ENCODE measurements at regions not wholly inside any gene's neighbourhood (a gene's known extent, or its start where the extent isn't known, plus 50 kb on each side); places are given as distances from the start of the nearest gene placed in this dataset.

DNA sequence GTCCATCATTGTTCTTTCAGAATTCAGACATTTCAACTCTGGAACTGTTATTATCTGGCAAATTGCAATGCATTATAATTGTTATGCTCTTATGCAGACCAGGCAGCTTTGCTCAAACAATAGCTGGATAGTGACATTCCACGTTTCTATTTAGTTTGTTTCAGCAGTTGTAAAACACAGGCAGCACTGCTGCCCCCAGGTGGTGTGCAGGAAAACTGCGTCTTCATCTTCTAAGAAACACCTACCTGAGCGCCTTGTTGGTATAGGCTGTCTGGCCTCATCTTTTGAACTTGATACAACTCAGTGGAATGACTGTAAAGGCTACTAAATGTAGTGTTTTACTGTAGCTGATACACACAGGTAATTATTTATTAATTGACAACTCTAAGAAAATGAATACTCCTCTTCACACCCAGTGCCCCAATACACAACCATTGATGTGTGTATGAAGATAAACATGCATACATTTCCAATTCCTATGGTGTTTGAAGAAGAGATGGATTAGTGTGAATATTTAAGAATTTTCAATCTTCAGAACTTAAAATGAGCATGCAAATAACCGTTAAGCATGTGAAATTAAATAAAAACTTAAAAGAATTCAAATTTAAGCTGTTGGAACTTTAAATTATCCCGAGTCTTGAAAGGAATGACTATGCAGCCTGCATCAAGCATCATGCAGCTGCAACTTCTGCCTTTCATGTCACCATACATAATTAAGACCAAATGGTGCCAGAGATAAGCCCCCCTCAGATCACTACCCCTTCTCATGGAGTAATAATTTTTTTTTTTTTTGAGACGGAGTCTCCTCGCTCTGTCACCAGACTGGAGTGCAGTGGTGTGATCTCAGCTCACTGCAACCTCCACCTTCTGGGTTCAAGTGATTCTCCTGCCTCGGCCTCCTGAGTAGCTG is 85.6 kb downstream of the CD8B2 start:
- Mint-ChIP-seq H3K4me3 (no peak overlapping the region), H3K27me3 (peaks cover 8% of the 10 kb centered on the region), H3K36me3 (ENCODE audit: low read depth) (no peaks in the 10 kb centered on the region), H3K9me3 (no peaks in the 10 kb centered on the region), H3K4me1 (ENCODE audit: low read depth) (no peaks in the 10 kb centered on the region), H3K27ac (no peak overlapping the region)
- DNase-seq: no peak

DNA sequence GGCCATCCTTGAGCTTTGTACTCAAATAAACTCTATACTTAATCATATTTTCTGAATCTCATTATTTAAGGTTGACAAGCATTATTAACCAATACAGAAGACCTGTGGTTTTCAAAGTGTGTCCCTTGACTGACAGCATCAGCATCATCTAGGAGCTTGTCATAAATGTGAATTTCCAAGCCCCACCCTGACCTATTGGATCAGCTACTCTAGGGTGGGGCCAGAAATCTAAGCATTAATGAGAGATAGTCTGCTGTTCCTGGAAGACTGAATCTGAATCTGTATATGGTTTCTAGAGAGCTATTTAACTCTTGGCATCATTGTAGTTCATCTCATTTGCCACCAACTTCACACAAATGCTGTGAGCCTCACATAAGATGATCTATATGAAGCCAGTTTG is 86.6 kb downstream of the CD8B2 start:
- H3K4me1 Mint-ChIP-seq (ENCODE audit: low read depth): no peaks in the 10 kb centered on the region
- peaks cover 18% of the 10 kb centered on the region for H3K27me3 Mint-ChIP-seq
- no peaks in the 10 kb centered on the region for H3K36me3 Mint-ChIP-seq (ENCODE audit: low read depth)
- no peak for DNase-seq
- H3K9me3 Mint-ChIP-seq: no peaks in the 10 kb centered on the region
- H3K4me3 Mint-ChIP-seq: no peak overlapping the region
- H3K27ac Mint-ChIP-seq: no peak overlapping the region

DNA sequence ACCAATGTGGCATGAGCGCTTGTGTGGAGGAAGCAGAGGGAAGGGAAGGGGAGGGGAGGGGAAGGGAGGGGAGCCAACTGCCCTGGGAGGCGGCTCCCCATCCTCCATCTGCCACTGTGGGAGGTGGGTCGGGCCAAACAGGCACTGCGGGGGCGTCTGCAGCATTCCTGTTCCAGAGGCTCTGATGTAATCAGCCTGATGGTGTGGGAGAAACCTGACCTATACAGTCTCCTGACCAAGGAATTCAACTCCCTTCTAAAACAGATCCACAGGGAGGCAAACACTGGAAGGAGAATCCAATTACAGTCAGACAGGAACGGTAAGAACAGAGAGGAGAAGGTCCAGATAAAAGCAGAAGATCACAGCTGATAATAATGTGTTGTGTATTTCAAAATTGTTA is 88.8 kb downstream of the CD8B2 start:
- no peak overlapping the region for H3K4me3 Mint-ChIP-seq
- peaks cover 39% of the 10 kb centered on the region for H3K27me3 Mint-ChIP-seq
- no peaks in the 10 kb centered on the region for H3K4me1 Mint-ChIP-seq (ENCODE audit: low read depth)

DNA sequence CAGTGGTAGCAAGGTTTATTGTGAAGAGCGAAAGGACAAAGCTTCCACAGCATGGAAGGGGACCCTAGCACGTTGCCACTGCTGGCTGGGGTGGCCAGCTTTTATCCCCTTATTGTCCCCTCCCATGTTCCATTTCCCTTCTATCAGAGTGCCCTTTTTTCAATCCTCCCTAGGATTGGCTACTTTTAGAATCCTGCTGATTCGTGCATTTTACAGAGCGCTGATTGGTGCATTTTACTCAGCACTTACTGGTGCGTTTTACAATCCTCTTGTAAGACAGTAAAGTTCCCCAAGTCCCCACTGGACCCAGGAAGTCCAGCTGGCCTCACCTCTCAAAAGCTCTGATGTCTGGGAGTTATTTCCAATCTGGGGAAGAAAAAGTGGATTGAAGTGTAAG is 90.1 kb downstream of the CD8B2 start:
- Mint-ChIP-seq H3K27me3 (peaks cover 51% of the 10 kb centered on the region), H3K27ac (no peak overlapping the region), H3K9me3 (no peaks in the 10 kb centered on the region), H3K4me1 (ENCODE audit: low read depth) (peaks cover 7% of the 10 kb centered on the region), H3K4me3 (no peak overlapping the region), H3K36me3 (ENCODE audit: low read depth) (no peaks in the 10 kb centered on the region)
- no peak for DNase-seq

More for the DNA sequence above, 88.8 kb downstream of the CD8B2 start:
- Mint-ChIP-seq H3K27ac (no peak overlapping the region), H3K9me3 (no peaks in the 10 kb centered on the region), H3K36me3 (ENCODE audit: low read depth) (no peaks in the 10 kb centered on the region)
- no peak for DNase-seq

DNA sequence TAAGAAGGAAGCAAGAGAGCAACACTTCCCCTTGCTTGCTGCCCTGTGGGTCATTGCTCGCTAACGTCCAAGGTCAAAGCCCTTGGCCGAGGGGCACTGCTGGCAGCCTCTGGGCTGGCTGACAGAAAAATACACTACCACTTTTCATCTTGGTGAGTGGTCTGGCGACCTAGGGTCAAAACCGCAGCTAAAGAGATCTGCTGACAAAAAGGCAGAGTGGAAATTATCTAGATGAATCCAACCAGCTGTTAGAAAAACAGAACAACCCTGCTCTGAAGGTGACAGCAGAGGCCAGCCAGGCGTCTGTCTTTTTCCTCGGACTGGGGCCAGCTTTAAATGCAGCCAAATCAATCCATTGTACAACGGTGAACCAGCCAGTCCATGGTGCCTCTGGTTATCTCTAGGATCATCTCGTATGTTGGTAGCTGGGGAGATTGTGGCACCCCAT is 92.6 kb downstream of the CD8B2 start:
- Mint-ChIP-seq H3K36me3 (ENCODE audit: low read depth) (no peaks in the 10 kb centered on the region), H3K4me3 (no peak overlapping the region), H3K9me3 (no peaks in the 10 kb centered on the region), H3K4me1 (ENCODE audit: low read depth) (peaks cover 11% of the 10 kb centered on the region), H3K27me3 (peaks cover 66% of the 10 kb centered on the region), H3K27ac (no peak overlapping the region)
- no peak for DNase-seq

DNA sequence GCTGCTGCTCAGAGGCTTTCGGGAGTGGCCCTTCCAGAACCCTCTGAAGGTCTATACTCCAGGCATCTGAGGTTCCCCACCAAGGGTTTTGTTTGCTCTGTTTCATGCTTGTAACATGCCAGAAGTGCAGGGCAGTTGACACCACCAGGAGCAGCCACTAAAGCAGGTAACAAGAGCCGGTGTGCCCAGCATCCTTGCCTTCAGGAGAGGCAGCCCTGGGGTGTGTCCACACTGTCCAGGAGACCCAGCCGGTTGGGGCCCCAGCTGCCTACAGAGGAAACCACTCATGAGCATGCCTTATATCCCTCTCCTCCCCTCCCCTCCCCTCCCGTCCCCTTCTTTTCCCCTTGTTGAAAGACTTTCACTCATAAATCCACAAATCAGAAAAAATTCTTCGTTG is 93.1 kb downstream of the CD8B2 start:
- no peak overlapping the region for H3K27ac Mint-ChIP-seq
- no peak for DNase-seq
- H3K4me3 Mint-ChIP-seq: no peak overlapping the region
- no peaks in the 10 kb centered on the region for H3K9me3 Mint-ChIP-seq
- H3K4me1 Mint-ChIP-seq (ENCODE audit: low read depth): peaks cover 11% of the 10 kb centered on the region
- H3K36me3 Mint-ChIP-seq (ENCODE audit: low read depth): no peaks in the 10 kb centered on the region
- H3K27me3 Mint-ChIP-seq: peaks cover 71% of the 10 kb centered on the region

DNA sequence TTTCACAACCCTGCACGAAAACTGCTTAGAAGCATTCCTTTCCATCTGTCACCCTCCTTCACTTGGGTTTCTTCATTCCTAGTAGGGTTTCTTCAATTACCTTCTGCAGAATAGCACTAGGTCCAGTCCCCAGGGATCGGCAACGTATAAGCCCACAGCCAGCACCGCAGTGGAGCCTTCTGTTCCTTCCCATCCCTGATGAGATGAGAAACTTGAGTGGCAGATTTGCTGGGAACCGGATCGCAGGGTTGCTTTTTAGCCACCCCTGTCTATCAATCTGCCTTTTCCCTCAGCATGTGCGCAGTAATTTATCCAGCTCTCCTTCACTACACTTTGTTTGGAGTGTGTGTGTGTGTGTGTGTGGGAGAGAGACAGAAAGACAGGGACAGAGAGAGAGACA is 94.2 kb downstream of the CD8B2 start:
- H3K27me3 Mint-ChIP-seq: peaks cover 78% of the 10 kb centered on the region

DNA sequence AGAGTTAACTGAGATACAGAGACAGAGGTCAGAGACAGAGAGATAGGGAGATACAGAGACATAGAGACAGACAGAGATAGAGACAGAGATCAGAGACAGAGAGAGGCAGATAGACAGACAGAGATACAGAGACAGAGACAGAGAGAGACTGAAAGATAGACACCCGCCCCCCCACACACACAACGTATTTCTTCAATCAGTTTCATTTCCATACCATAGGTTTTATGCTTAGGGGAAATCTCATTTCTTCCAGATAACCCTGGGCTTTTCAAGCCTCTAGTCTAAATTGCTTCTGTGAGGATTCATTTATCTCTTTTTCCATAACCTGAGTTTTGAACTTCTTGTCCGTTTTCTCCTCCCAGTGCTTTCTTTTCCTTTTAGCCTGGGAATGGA is 94.6 kb downstream of the CD8B2 start:
- Mint-ChIP-seq H3K4me3 (peak overlapping the region; percentile 85), H3K27me3 (peaks cover 82% of the 10 kb centered on the region), H3K27ac (peak overlapping the region; percentile 47), H3K4me1 (ENCODE audit: low read depth) (peaks cover 11% of the 10 kb centered on the region), H3K36me3 (ENCODE audit: low read depth) (no peaks in the 10 kb centered on the region), H3K9me3 (no peaks in the 10 kb centered on the region)
- no peak for DNase-seq

More for the DNA sequence above, 94.2 kb downstream of the CD8B2 start:
- Mint-ChIP-seq H3K36me3 (ENCODE audit: low read depth) (no peaks in the 10 kb centered on the region), H3K27ac (no peak overlapping the region), H3K4me1 (ENCODE audit: low read depth) (peaks cover 11% of the 10 kb centered on the region), H3K4me3 (peak overlapping the region; percentile 85), H3K9me3 (no peaks in the 10 kb centered on the region)
- DNase-seq: no peak

DNA sequence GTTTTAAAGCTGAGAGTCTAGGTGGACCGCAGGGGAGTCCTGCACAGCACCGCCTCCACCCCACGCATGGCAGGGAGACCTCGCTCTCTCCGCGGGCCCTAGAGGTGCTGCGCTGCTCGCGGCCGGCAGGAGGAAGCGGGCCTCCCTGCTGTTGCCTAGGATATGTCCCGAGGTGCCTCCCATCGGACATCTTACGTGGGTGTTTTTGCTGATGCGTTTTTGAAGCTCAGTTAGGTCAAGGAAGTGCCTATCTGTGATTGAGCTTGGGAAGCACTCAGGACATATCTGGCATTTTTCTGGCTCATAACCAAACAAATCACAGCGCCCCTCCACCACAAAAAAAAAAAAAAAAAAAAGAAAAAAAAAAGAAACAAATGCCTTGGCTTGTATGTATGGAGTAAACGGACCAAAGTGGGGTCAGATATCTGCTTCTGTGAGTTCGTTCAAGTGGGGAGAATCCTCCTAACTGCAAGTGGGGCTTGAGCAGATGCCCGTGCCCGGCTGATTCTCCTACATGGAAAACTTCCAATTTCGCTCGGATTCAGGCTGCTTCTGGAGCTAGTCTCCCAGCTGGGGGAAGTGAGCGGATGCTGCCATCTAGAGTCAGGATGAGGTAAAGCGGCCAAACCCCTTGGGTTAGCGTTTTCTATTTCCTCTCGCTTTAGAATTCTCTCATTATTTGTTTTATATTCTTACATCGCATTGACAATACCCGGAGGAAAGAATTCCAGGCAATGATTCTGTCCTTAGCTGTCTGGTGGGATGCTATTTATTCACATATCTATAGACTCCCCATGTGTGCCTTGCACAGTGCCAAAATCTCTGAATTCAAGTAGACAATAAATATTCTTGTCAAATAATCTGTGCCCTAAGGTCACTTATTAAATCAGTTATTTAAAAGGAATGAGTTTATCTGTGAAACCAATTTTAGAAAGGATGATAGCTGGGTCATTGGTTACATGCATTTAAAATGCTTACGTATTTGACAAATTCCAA is 95.3 kb downstream of the CD8B2 start:
- Mint-ChIP-seq H3K27me3 (peaks cover 83% of the 10 kb centered on the region), H3K9me3 (no peaks in the 10 kb centered on the region), H3K4me3 (peak overlapping the region; percentile 85), H3K36me3 (ENCODE audit: low read depth) (no peaks in the 10 kb centered on the region), H3K27ac (peak overlapping the region; percentile 75), H3K4me1 (ENCODE audit: low read depth) (peaks cover 14% of the 10 kb centered on the region)
- peak; percentile 78 for DNase-seq

DNA sequence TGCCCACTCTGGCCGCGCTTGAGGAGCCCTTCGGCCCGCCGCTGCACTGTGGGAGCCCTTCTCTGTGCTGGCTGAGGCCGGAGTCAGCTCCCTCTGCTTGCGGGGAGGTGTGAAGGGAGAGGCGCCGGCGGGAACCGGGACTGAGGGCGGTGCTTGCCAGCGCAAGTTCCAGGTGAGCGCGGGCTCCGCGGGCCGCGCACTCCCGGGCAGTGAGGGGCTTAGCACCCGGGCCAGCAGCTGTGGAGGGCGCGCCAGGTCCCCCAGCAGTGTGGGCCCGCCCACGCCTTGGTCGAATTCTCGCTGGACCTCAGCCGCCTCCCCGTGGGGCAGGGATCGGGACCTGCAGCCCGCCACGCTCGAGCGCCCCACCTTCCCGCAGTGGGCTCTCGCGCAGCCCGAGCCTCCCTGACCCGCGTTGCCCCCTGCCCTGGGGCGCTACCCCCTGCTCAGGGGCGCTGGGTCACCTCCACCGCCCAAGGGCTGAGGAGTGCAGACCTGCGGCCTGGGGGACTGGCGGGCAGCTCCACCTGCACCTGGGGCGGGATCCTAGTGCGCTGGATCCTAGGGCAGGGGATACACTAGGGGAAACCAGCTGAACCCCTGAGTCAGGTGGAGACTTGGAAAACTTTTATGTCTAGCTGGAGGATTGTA is 97.3 kb downstream of the CD8B2 start:
- Mint-ChIP-seq H3K9me3 (no peaks in the 10 kb centered on the region), H3K27me3 (peaks cover 66% of the 10 kb centered on the region), H3K4me3 (no peak overlapping the region), H3K36me3 (ENCODE audit: low read depth) (no peaks in the 10 kb centered on the region), H3K27ac (no peak overlapping the region), H3K4me1 (ENCODE audit: low read depth) (peaks cover 14% of the 10 kb centered on the region)
- no peak for DNase-seq

DNA sequence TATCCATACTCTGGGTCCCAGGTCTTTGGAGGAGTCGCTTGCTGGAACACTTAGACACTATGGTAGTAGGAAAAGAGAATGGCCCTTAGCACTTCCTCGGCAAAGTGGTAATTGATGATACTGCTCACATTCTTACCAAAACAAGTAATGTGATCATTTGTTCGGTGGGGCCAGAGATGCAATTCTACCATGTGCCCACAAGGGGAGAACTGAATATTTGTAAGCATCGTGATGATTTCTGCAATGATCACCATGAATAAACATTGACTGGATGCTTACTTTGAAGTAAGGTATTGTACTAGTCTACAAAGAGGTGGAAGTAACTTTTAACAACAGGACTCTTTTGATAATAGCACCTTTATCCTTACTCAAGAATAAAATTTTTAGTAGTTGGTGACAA is 109.7 kb downstream of the CD8B2 start:
- no peak overlapping the region for H3K4me3 Mint-ChIP-seq
- H3K27me3 Mint-ChIP-seq: peaks cover 47% of the 10 kb centered on the region
- H3K9me3 Mint-ChIP-seq: no peaks in the 10 kb centered on the region
- no peaks in the 10 kb centered on the region for H3K4me1 Mint-ChIP-seq (ENCODE audit: low read depth)
- H3K36me3 Mint-ChIP-seq (ENCODE audit: low read depth): no peaks in the 10 kb centered on the region
- DNase-seq: no peak
- no peak overlapping the region for H3K27ac Mint-ChIP-seq

DNA sequence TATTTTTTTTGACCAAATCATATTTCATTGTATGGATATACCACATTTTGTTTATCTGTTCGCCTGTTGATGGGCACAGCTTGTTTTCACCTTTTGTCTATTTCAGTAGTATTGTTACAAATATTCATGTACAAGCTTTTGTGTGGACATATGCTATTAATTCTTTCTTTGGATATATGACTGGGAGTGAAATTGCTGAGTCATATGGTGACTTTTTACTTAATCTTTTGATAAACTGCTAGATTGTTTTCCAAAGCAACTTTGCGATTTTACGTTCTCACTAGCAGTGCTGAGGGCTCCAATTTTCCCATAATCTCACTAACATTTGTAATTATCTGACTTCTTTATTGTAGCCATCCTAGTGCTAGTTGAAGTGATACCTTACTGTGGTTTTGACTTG is 112.4 kb downstream of the CD8B2 start:
- no peak for DNase-seq
- no peak overlapping the region for H3K27ac Mint-ChIP-seq
- peaks cover 44% of the 10 kb centered on the region for H3K27me3 Mint-ChIP-seq
- H3K4me1 Mint-ChIP-seq (ENCODE audit: low read depth): no peaks in the 10 kb centered on the region
- no peaks in the 10 kb centered on the region for H3K9me3 Mint-ChIP-seq
- no peak overlapping the region for H3K4me3 Mint-ChIP-seq
- H3K36me3 Mint-ChIP-seq (ENCODE audit: low read depth): no peaks in the 10 kb centered on the region

DNA sequence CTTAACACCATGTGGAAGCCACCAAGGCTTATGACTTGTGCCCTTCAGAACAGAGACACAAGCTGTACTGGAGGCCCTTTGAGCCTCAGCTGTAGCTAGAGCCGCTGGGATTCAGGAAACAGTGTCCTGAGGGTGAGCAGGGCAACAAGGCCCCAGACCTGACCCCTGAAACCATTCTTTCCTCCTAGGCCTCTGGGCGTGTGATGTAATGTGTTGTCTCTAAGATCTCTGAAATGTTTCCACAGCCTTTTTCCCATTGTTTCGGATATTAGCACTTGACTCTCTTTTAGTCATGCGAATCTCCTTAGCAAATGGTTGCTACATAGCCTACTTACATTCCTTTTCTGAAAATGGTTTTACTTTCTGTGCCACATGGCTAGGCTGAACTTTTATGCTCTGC is 114.9 kb downstream of the CD8B2 start:
- no peaks in the 10 kb centered on the region for H3K36me3 Mint-ChIP-seq (ENCODE audit: low read depth)
- peaks cover 32% of the 10 kb centered on the region for H3K27me3 Mint-ChIP-seq
- H3K27ac Mint-ChIP-seq: no peak overlapping the region
- H3K4me3 Mint-ChIP-seq: no peak overlapping the region
- DNase-seq: no peak
- H3K4me1 Mint-ChIP-seq (ENCODE audit: low read depth): no peaks in the 10 kb centered on the region
- H3K9me3 Mint-ChIP-seq: no peaks in the 10 kb centered on the region

DNA sequence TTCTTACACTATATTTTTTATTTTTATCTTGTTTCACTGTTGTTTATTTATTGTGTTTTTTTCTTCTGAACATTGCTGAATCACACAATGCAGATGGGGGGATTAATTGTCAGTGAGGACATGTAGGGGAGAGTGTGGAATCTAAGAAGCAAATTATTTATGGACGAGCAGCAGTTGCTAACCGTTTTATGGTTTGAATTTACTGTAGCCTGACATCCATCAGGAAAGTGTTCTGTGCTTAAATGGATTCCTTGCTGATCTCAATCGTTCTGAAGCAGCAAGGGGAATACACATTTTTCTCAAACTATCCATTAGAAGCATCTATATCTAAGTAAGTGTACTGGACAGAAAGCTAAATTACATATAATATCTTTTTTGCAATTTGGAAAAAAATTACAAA is 119.5 kb downstream of the CD8B2 start:
- Mint-ChIP-seq H3K27ac (no peak overlapping the region), H3K27me3 (peaks cover 16% of the 10 kb centered on the region), H3K36me3 (ENCODE audit: low read depth) (no peaks in the 10 kb centered on the region), H3K4me1 (ENCODE audit: low read depth) (no peaks in the 10 kb centered on the region), H3K4me3 (no peak overlapping the region), H3K9me3 (no peaks in the 10 kb centered on the region)
- DNase-seq: no peak

All from activated T-cell treated with anti-CD3 and anti-CD28 coated beads, Interleukin-2, amount 50 U/mL, for 24 hours (primary cell).